BLaER1 (cell line): ENCODE measurements at regions not wholly inside any gene's neighbourhood (a gene's known extent, or its start where the extent isn't known, plus 50 kb on each side); places are given as distances from the start of the nearest gene placed in this dataset.

Experiments used
- H3K27ac ChIP-seq: shearing (Covaris generic); formaldehyde crosslinking; 2 replicates; pipeline ENCODE4 v1.8.1; 2022
- H3K27me3 ChIP-seq: shearing (Covaris generic); formaldehyde crosslinking; 2 replicates; pipeline ENCODE4 v1.8.1; 2022
- H3K36me3 ChIP-seq: shearing (Covaris generic); formaldehyde crosslinking; 2 replicates; pipeline ENCODE4 v1.8.1; 2022
- H3K4me1 ChIP-seq: shearing (Covaris generic); formaldehyde crosslinking; 2 replicates; pipeline ENCODE4 v1.8.1; 2022
- H3K4me2 ChIP-seq: shearing (Covaris generic); formaldehyde crosslinking; 2 replicates; pipeline ENCODE4 v1.8.1; 2022
- H3K4me3 ChIP-seq: shearing (Covaris generic); formaldehyde crosslinking; 2 replicates; pipeline ENCODE4 v1.8.1; 2022
- H3K9ac ChIP-seq: shearing (Covaris generic); formaldehyde crosslinking; 2 replicates; pipeline ENCODE4 v1.8.1; 2022
- H3K9me3 ChIP-seq: shearing (Covaris generic); formaldehyde crosslinking; 2 replicates; pipeline ENCODE4 v1.8.1; 2022
- H4K20me1 ChIP-seq: shearing (Covaris generic); formaldehyde crosslinking; 2 replicates; pipeline ENCODE4 v1.8.1; 2022
- Cebpa-rat ChIP-seq: shearing (Covaris generic); IDR thresholded peaks from 2 replicates; pipeline ENCODE4 v1.8.1; 2022

DNA sequence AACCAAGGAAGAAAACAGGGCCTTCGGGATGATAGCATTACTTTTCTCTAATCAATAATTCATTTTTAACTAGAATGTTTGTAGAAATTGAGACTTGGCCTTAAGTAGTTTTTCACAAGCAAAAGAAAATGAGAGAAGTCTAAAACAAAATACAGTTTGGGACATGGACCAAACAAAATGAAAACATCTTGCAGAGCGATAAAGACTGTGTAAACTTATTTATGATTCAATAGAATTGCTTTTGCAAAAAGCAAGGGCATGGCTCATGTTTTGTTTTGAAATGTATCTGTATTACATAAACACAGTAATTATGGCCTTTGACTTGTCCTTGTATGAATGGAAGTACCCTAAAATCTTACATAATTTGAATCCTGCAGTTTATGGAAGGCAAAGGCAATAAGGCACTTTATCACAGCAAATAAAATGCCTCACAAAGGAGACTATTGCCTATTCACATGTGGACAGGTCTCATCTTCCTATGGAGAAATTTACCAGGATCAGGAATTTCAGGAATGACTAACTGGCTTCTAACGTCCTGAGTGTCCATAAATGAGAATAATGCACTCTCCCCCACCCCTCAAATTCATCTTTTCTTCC lies 295.2 kb downstream of the PTEN start:
- H3K4me2 ChIP-seq = no peak overlapping the region
- H3K27me3 ChIP-seq = no peaks in the 10 kb centered on the region
- H3K9ac ChIP-seq = no peak overlapping the region
- no peaks in the 10 kb centered on the region for H3K4me1 ChIP-seq
- H3K27ac ChIP-seq = no peak overlapping the region
- H3K9me3 ChIP-seq = no peaks in the 10 kb centered on the region
- H3K36me3 ChIP-seq = no peaks in the 10 kb centered on the region
- no peak overlapping the region for H3K4me3 ChIP-seq
- no peaks in the 10 kb centered on the region for H4K20me1 ChIP-seq
- TF ChIP-seq Cebpa-rat = no peak

DNA sequence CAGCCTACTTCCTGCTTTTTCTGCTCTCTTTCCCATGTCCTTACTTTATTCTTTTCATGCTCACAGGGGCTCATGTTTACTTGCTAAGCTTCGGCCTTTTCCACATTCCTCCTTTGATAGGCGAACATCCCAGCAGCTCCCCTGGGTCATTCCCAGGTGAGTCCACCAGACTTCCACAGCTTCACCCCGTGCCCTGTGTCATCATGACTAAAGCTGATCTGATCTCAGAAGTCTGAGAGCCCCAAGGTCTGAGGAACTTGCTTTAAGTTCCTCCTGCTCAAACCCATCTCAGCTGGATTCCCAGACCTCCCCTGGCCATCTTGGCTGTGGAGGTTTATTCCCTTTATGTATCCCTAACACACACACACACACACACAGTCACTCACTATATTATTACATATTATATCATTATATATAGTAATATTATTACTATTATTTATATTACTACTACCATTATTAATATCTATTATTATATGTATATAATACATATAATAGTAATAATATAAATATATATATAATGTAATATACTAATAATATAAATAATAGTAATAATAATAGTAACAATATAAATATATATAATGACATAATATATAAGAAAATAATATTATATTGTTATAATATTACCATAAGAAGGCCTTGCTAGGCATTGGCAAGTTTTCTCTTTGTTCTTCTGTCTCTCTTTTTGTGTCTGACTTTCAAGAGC lies 295.9 kb downstream of the PTEN start:
- Histone ChIP-seq H3K4me3 (no peak overlapping the region), H3K36me3 (no peaks in the 10 kb centered on the region), H3K27ac (no peak overlapping the region), H4K20me1 (no peaks in the 10 kb centered on the region), H3K4me2 (no peak overlapping the region), H3K9ac (no peak overlapping the region), H3K27me3 (no peaks in the 10 kb centered on the region), H3K9me3 (no peaks in the 10 kb centered on the region), H3K4me1 (no peaks in the 10 kb centered on the region)
- no peak for TF ChIP-seq Cebpa-rat

DNA sequence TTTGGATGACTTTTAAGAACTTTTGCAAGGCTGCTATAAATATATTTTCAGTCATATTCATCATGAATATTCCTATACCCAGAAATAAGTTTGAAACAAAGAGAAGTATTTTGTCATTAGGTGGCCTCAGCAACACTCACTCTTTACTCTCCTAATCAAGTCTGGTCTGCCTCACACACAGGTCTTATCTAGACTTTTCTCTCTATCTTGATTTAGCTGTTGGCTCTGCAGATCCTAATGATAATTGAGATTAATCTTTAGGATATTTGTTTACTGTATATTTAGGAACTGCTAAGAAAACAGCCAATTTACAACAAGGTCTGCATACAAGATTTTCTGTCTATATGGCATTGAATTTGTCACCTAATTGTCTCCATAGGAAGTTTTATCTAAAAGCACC lies 297.6 kb downstream of the PTEN start:
- Histone ChIP-seq H3K27me3 (no peaks in the 10 kb centered on the region), H3K4me1 (no peaks in the 10 kb centered on the region), H3K27ac (no peak overlapping the region), H3K9me3 (no peaks in the 10 kb centered on the region), H3K4me3 (no peak overlapping the region), H3K9ac (no peak overlapping the region), H3K36me3 (no peaks in the 10 kb centered on the region), H4K20me1 (no peaks in the 10 kb centered on the region), H3K4me2 (no peak overlapping the region)
- TF ChIP-seq Cebpa-rat = no peak

DNA sequence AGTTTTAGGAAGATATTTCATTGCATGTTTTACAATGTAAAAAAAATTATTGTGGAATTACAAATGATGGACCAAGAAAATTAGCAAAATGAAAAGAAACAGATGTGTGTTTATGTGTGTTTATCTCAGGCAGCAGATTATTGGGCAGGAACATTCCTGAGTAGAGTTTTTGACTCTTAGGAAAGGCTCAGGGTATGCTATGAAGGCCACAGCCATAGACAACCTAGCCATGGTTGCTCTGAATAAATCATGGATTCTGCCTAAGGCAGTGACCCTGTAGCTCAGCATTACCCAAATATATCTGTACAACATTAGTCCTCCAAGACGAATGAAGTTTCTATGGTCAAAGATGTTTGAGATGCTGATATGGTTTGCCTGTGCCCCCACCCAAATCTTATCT lies 298.3 kb downstream of the PTEN start:
- H3K27ac ChIP-seq = no peak overlapping the region
- no peak overlapping the region for H3K9ac ChIP-seq
- no peaks in the 10 kb centered on the region for H4K20me1 ChIP-seq
- no peaks in the 10 kb centered on the region for H3K27me3 ChIP-seq
- TF ChIP-seq Cebpa-rat = no peak
- H3K9me3 ChIP-seq = no peaks in the 10 kb centered on the region
- H3K4me1 ChIP-seq = no peaks in the 10 kb centered on the region
- no peaks in the 10 kb centered on the region for H3K36me3 ChIP-seq
- H3K4me2 ChIP-seq = no peak overlapping the region
- H3K4me3 ChIP-seq = no peak overlapping the region

DNA sequence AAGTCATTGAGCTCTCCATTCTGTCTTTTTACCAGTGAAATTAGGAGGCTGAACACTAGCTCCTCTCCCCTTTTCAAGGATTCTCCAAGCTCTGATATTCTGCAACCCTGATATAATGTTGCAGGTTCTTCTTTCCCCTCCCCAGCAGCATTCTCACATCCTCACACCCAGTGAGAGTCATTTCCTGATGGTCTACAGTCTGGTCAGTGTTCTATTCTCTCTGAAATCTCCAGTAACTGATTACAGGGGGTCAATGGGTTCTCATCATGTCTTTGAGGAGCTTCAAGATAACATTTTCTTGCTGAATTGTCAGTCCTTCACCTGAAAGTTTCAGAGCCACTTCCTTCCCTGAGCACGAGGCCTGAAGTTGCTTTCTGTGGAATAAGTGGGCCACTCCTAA lies 299.4 kb downstream of the PTEN start:
- Histone ChIP-seq H4K20me1 (no peaks in the 10 kb centered on the region), H3K9me3 (no peaks in the 10 kb centered on the region), H3K36me3 (no peaks in the 10 kb centered on the region), H3K27me3 (no peaks in the 10 kb centered on the region), H3K27ac (no peak overlapping the region), H3K4me2 (no peak overlapping the region), H3K4me3 (no peak overlapping the region), H3K4me1 (no peaks in the 10 kb centered on the region), H3K9ac (no peak overlapping the region)
- TF ChIP-seq Cebpa-rat = no peak

DNA sequence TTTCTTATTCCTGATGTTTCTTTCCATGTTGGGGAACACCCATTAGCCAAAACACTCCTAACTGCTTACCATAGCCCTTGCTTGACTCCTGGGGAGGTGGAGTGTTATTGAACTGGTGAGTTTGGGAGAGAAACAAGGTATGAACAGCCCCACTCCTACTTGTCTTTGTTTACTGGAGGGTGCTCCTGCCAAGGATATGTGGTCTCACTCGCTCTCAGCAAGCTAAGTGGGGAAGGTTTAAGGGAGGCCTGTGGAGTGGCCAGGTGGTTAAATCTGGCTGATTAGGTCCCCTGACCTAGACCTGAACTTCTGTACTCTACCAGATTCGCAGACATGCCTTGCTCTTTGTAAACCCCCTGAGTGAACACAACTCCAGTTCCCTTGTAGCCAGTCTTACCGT lies 300.1 kb downstream of the PTEN start:
- TF ChIP-seq Cebpa-rat = no peak
- no peaks in the 10 kb centered on the region for H3K9me3 ChIP-seq

DNA sequence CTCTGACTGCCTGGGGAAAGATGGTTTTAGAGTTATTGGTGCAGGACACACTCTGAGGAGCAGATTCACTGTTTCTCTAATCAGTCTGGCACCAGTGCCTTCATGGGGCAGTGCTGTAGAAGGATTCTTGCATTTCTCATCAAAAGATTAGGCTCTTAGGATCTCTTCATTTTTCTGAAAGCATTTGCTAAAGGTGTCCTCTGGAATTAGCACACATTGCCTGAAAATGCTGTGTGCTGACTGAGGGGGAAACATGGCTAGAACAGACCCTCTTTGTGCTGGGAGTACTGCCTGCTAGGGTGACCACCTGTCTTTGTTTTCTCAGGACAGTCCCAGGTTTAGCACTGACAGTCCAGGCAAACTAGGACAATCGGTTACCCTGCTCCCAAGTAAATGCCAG lies 301.0 kb downstream of the PTEN start:
- Histone ChIP-seq H3K27me3 (no peaks in the 10 kb centered on the region), H3K4me1 (no peaks in the 10 kb centered on the region), H3K4me2 (no peak overlapping the region), H4K20me1 (no peaks in the 10 kb centered on the region), H3K9me3 (no peaks in the 10 kb centered on the region), H3K4me3 (no peak overlapping the region), H3K27ac (no peak overlapping the region; the same call in 1 of the 2 replicates), H3K9ac (no peak overlapping the region), H3K36me3 (no peaks in the 10 kb centered on the region)
- TF ChIP-seq Cebpa-rat = no peak

More for the DNA sequence above, 300.1 kb downstream of the PTEN start:
- Histone ChIP-seq H3K4me2 (no peak overlapping the region), H3K27ac (no peak overlapping the region), H3K36me3 (no peaks in the 10 kb centered on the region), H3K4me3 (no peak overlapping the region), H3K27me3 (no peaks in the 10 kb centered on the region), H4K20me1 (no peaks in the 10 kb centered on the region), H3K4me1 (no peaks in the 10 kb centered on the region), H3K9ac (no peak overlapping the region)

DNA sequence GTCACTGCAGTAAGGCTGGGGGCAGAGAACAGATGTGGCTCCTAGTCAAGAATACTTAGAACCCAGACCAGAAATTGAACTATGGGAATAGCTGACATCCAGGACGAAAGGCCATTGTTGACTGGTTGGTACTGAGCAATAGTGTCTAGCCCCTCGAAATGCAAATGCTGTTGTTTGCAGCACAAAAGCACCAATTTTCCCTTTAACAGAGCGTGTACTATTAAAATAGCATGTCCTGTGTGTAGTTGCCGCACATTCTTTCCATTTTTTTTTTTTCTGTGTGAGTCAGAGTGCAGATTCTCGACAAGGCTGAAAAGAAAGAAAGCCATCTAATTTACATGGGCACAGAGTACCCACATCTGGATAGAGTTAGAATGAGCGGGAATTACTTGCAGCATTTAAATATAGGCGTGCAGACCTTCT lies 302.4 kb downstream of the PTEN start:
- Histone ChIP-seq H3K9me3 (no peaks in the 10 kb centered on the region), H3K4me3 (no peak overlapping the region), H3K4me2 (no peak overlapping the region), H3K27ac (no peak overlapping the region), H3K27me3 (no peaks in the 10 kb centered on the region), H3K9ac (no peak overlapping the region), H4K20me1 (no peaks in the 10 kb centered on the region), H3K36me3 (no peaks in the 10 kb centered on the region), H3K4me1 (no peaks in the 10 kb centered on the region)
- TF ChIP-seq Cebpa-rat = no peak

DNA sequence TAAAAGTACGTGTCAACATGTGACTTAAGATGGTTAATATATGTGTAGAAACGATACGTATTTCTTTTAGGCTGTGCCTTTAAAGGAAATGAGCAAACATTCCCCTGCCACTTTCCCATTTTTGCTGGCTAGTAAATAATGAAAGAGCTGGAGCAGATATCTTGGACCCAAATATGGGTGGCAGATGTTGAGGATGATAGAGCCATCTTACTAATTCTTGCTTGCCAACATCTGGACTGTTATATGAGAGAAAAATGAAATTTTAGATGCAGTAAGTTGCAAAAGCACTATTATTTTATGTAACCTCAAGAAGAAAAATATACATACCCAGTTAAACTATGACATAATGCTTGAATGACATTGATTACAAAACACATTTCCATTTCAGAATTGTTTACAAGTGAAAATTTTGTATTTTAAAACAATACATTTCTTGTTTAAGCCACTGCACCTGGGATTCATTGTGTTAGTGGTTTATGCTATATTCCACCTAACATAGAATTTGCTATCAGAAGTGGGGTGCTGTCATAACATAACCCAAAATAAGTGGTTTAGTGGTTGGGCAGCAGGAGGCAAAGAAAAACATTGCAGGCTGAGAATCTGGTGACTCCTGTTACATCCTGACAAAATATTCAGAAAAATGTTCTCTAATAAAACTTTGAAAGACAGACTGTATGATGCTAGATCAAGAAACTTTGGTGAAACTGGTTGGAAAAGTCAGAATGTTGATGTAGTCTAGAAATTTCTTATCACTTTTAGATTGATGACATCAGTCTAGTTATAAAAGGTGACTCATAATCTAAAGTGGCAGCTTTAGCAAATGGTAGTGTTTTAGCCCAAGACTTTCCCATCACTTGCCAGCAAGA lies 305.0 kb downstream of the PTEN start:
- Histone ChIP-seq H3K9ac (no peak overlapping the region), H3K27ac (no peak overlapping the region), H3K4me2 (no peak overlapping the region), H3K9me3 (no peaks in the 10 kb centered on the region), H3K36me3 (no peaks in the 10 kb centered on the region), H3K4me1 (no peaks in the 10 kb centered on the region), H3K4me3 (no peak overlapping the region), H4K20me1 (no peaks in the 10 kb centered on the region), H3K27me3 (no peaks in the 10 kb centered on the region)
- no peak for TF ChIP-seq Cebpa-rat

DNA sequence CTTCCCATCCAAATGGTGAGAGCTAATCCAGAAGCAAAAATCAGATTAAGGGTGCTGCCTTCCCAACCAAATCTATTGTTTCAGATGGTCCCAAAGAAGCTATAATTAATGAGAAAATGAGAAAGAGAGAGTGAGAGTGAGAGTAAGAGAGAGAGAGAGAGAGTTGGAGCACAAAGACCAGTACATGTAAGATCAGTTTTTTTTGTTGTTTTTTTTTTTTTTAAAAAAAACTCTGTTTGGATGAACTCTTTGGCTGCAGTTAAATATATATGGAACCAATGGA lies 305.6 kb downstream of the PTEN start:
- Histone ChIP-seq H3K4me2 (no peak overlapping the region), H3K4me1 (no peaks in the 10 kb centered on the region), H3K36me3 (no peaks in the 10 kb centered on the region), H3K9me3 (no peaks in the 10 kb centered on the region), H3K9ac (no peak overlapping the region), H4K20me1 (no peaks in the 10 kb centered on the region), H3K4me3 (no peak overlapping the region), H3K27ac (no peak overlapping the region), H3K27me3 (no peaks in the 10 kb centered on the region)
- no peak for TF ChIP-seq Cebpa-rat
